SK-N-SH treated with all-trans-retinoic acid at 6 μM for 48 hours (cell line): ENCODE measurements at regions not wholly inside any gene's neighbourhood (a gene's known extent, or its start where the extent isn't known, plus 50 kb on each side); places are given as distances from the start of the nearest gene placed in this dataset.
A peak's percentile ranks its signal among the peaks of the same experiment; 100 is the strongest.

Experiments
- ATAC-seq: fragments of 200-7000 bp; cut with Tn5 transposase; 3 replicates; pipeline ENCODE4 v1.9.1; 2020; ENCODE audit warnings: mild to moderate bottlenecking, moderate library complexity
- ARNTL ChIP-seq: fragments of 450-650 bp; formaldehyde crosslinking; IDR thresholded peaks from 2 replicates; pipeline ENCODE4 v1.5.0; 2020; ENCODE audit warnings: low read depth, mild to moderate bottlenecking, moderate library complexity, borderline replicate concordance
- BACH2 ChIP-seq: fragments of 250-450 bp; sonication (Bioruptor Pico); IDR thresholded peaks from 2 replicates; pipeline ENCODE4 v1.9.0; 2021; ENCODE audit warnings: mild to moderate bottlenecking, borderline replicate concordance
- CSDC2 ChIP-seq: fragments of 250-450 bp; sonication (Bioruptor Pico); IDR thresholded peaks from 2 replicates; pipeline ENCODE4 v1.5.0; 2020; ENCODE audit warnings: mild to moderate bottlenecking, moderate library complexity
- CSRNP3 ChIP-seq: fragments of 250-450 bp; sonication (Bioruptor Pico); IDR thresholded peaks from 2 replicates; pipeline ENCODE4 v1.5.1; 2021; ENCODE audit warnings: mild to moderate bottlenecking, moderate library complexity
- ESRRG ChIP-seq: fragments of 250-450 bp; sonication (Bioruptor Pico); IDR thresholded peaks from 2 replicates; pipeline ENCODE4 v1.6.1; 2021; ENCODE audit warnings: mild to moderate bottlenecking
- GLIS3 ChIP-seq: fragments of 250-450 bp; sonication (Bioruptor Pico); IDR thresholded peaks from 2 replicates; pipeline ENCODE4 v1.5.0; 2020; ENCODE audit warnings: mild to moderate bottlenecking, moderate library complexity
- ISL1 ChIP-seq: fragments of 250-450 bp; sonication (Bioruptor Pico); IDR thresholded peaks from 2 replicates; pipeline ENCODE4 v2.1.2; 2022; ENCODE audit warnings: mild to moderate bottlenecking, moderate library complexity
- OSR1 ChIP-seq: fragments of 250-450 bp; sonication (Bioruptor Pico); IDR thresholded peaks from 2 replicates; pipeline ENCODE4 v1.8.0; 2022; ENCODE audit warnings: moderate library complexity, mild to moderate bottlenecking, inconsistent platforms
- PPARA ChIP-seq: fragments of 250-450 bp; sonication (Bioruptor Pico); IDR thresholded peaks from 2 replicates; pipeline ENCODE4 v1.5.0; 2020; ENCODE audit warnings: mild to moderate bottlenecking, borderline replicate concordance
- RARB ChIP-seq: fragments of 250-450 bp; sonication (Bioruptor Pico); IDR thresholded peaks from 2 replicates; pipeline ENCODE4 v1.8.0; 2021; ENCODE audit warnings: mild to moderate bottlenecking, moderate library complexity
- SNAI2 ChIP-seq: fragments of 250-450 bp; sonication (Bioruptor Pico); IDR thresholded peaks from 2 replicates; pipeline ENCODE4 v1.5.0; 2020; ENCODE audit warnings: mild to moderate bottlenecking, moderate library complexity
- TCF4 ChIP-seq: fragments of 250-450 bp; sonication (Bioruptor Pico); IDR thresholded peaks from 2 replicates; pipeline ENCODE4 v1.8.0; 2021; ENCODE audit warnings: mild to moderate bottlenecking, moderate library complexity, borderline replicate concordance
- TOX ChIP-seq: fragments of 250-450 bp; sonication (Bioruptor Pico); IDR thresholded peaks from 2 replicates; pipeline ENCODE4 v1.8.0; 2021; ENCODE audit warnings: mild to moderate bottlenecking, moderate library complexity, borderline replicate concordance
- TSHZ2 ChIP-seq: fragments of 250-450 bp; sonication (Bioruptor Pico); IDR thresholded peaks from 2 replicates; pipeline ENCODE4 v1.5.0; 2020; ENCODE audit warnings: mild to moderate bottlenecking, moderate library complexity
- ZC3H10 ChIP-seq: fragments of 250-450 bp; sonication (Bioruptor Pico); IDR thresholded peaks from 2 replicates; pipeline ENCODE4 v1.5.1; 2021; ENCODE audit warnings: mild to moderate bottlenecking, moderate library complexity
- ZFP3 ChIP-seq: fragments of 250-450 bp; sonication (Bioruptor Pico); IDR thresholded peaks from 2 replicates; pipeline ENCODE4 v1.5.0; 2020; ENCODE audit warnings: mild to moderate bottlenecking, moderate library complexity
- ZFP30 ChIP-seq: fragments of 450-650 bp; formaldehyde crosslinking; IDR thresholded peaks from 2 replicates; pipeline ENCODE4 v1.5.0; 2022; ENCODE audit warnings: mild to moderate bottlenecking, moderate library complexity
- ZNF565 ChIP-seq: fragments of 450-650 bp; formaldehyde crosslinking; conservative IDR thresholded peaks from 2 replicates; pipeline ENCODE4 v1.5.0; 2020; ENCODE audit warnings: low read depth, mild to moderate bottlenecking, moderate library complexity
- ZNF70 ChIP-seq: fragments of 450-650 bp; formaldehyde crosslinking; IDR thresholded peaks from 2 replicates; pipeline ENCODE4 v1.5.0; 2020; ENCODE audit warnings: mild to moderate bottlenecking, moderate library complexity
- ZNF8 ChIP-seq: fragments of 450-650 bp; formaldehyde crosslinking; IDR thresholded peaks from 2 replicates; pipeline ENCODE4 v1.5.0; 2020; ENCODE audit warnings: mild to moderate bottlenecking, moderate library complexity
- TF ChIP-seq, protein P1 (sequence below): fragments of 250-450 bp; sonication (Bioruptor Pico); IDR thresholded peaks from 2 replicates; pipeline ENCODE4 v1.8.0; 2021; ENCODE audit warnings: low read depth, mild to moderate bottlenecking, moderate library complexity, borderline replicate concordance
- TF ChIP-seq, protein P2 (sequence below): fragments of 250-450 bp; sonication (Bioruptor Pico); IDR thresholded peaks from 2 replicates; pipeline ENCODE4 v1.8.0; 2020; ENCODE audit warnings: mild to moderate bottlenecking, moderate library complexity, borderline replicate concordance

DNA sequence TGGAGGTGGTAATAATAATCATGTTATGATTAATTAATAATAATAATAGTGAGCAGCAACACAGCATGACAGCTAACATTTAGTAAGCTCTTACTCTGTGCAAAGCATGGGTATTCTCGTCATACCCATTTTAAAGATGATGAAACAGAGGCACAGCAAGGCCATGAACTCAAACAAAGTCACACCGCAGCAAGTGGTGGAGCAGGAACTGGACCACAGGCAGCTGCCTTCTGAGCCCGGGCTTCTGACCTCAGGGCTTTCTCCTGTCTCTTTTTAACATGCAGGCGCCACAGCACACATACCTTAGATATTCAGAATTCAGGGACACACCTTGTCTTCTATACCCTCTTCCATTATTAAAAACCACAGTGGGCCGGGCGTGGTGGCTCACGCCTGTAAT, 50.7 kb upstream of the SPATA12 start:
- TF ChIP-seq ZFP3 (CRISPR knock-in tag) (no peak), TCF4 (no peak), RARB (CRISPR knock-in tag) (no peak)
- TF ChIP-seq, protein P1, sequence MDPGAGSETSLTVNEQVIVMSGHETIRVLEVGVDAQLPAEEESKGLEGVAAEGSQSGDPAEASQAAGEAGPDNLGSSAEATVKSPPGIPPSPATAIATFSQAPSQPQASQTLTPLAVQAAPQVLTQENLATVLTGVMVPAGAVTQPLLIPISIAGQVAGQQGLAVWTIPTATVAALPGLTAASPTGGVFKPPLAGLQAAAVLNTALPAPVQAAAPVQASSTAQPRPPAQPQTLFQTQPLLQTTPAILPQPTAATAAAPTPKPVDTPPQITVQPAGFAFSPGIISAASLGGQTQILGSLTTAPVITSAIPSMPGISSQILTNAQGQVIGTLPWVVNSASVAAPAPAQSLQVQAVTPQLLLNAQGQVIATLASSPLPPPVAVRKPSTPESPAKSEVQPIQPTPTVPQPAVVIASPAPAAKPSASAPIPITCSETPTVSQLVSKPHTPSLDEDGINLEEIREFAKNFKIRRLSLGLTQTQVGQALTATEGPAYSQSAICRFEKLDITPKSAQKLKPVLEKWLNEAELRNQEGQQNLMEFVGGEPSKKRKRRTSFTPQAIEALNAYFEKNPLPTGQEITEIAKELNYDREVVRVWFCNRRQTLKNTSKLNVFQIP (CRISPR knock-in tag), result no peak
- no peak for ATAC-seq

- TF ChIP-seq ZNF8 (CRISPR knock-in tag) (peak; percentile 22; the same call in 1 of the 2 replicates), ZFP30 (no peak), TCF4 (0 out of 2 replicates have a peak, but pooled peaks have one; percentile 18)
- peak; percentile 47 for ATAC-seq
Measured at GRCh38 chr3:57009367-57009766, 51.1 kb upstream of the SPATA12 start.

DNA sequence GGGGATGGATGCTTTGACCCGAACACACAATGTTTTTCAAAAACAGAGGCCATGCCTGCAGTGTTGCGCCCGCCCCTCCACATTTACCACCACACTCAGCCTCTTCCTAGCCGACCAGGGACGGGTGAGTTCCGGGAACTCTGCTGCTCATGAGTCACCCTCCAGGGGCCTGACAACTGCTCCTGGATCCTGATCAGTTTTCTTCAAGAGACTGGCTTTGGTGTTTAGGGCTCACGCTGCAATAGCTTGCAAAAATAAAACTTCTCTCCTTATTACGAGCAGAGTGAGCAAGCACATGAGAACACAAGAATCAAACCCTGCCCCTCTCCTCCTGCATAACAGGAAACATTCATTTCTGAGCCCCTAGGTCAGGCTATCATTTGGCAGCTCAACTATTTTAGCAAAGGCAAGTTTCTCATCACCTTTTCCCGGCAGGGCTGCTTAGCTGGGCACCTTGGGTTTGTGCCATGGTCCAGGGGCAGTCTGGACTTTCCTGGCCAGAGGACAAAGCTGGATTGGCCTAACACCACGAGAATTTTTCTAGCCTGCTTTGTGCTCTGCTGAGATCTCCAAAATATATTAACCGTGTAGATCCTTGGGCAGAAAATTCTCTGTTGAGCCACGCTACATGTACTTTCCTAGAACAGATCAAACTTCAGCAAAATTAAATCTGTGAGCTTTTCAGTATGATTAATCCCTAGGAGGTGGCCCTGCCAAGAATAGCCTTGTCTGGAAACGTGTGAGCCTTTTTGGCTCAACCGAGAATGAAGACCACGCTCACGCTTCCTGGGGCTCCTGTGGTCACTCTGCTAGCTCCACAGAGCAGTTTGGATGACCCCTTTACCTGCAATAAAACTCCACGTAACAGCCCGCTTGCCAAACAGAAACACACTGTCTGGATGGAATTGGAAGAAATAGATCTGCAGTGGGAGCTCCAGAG, 52.7 kb upstream of the SPATA12 start:
- ATAC-seq, result peak; percentile 88
- TF ChIP-seq TOX (CRISPR knock-in tag) (no peak), TCF4 (no peak), ISL1 (CRISPR knock-in tag) (no peak), RARB (CRISPR knock-in tag) (no peak), TSHZ2 (CRISPR knock-in tag) (no peak), ARNTL (no peak), ZFP30 (no peak), ZNF565 (CRISPR knock-in tag) (no peak), ZNF8 (CRISPR knock-in tag) (no peak), BACH2 (CRISPR knock-in tag) (no peak), CSRNP3 (no peak), ZNF70 (CRISPR knock-in tag) (no peak), OSR1 (CRISPR knock-in tag) (no peak), SNAI2 (CRISPR knock-in tag) (no peak), GLIS3 (CRISPR knock-in tag) (no peak), ZC3H10 (CRISPR knock-in tag) (no peak), PPARA (CRISPR knock-in tag) (no peak), ESRRG (CRISPR knock-in tag) (no peak)
- TF ChIP-seq, protein P1 (CRISPR knock-in tag), result no peak
- TF ChIP-seq, all 23 proteins: peak for 0

- ATAC-seq, result peak; percentile 8
- TF ChIP-seq GLIS3 (CRISPR knock-in tag), result no peak
- no peak for TF ChIP-seq ZC3H10 (CRISPR knock-in tag)
- no peak for TF ChIP-seq OSR1 (CRISPR knock-in tag)
- TF ChIP-seq ESRRG (CRISPR knock-in tag), result no peak
- no peak for TF ChIP-seq TOX (CRISPR knock-in tag)
- no peak for TF ChIP-seq RARB (CRISPR knock-in tag)
- TF ChIP-seq TCF4, result no peak
- TF ChIP-seq, protein P2, sequence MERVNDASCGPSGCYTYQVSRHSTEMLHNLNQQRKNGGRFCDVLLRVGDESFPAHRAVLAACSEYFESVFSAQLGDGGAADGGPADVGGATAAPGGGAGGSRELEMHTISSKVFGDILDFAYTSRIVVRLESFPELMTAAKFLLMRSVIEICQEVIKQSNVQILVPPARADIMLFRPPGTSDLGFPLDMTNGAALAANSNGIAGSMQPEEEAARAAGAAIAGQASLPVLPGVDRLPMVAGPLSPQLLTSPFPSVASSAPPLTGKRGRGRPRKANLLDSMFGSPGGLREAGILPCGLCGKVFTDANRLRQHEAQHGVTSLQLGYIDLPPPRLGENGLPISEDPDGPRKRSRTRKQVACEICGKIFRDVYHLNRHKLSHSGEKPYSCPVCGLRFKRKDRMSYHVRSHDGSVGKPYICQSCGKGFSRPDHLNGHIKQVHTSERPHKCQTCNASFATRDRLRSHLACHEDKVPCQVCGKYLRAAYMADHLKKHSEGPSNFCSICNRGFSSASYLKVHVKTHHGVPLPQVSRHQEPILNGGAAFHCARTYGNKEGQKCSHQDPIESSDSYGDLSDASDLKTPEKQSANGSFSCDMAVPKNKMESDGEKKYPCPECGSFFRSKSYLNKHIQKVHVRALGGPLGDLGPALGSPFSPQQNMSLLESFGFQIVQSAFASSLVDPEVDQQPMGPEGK (CRISPR knock-in tag), result no peak
- no peak for TF ChIP-seq PPARA (CRISPR knock-in tag)
- no peak for TF ChIP-seq CSDC2 (CRISPR knock-in tag)
- no peak for TF ChIP-seq TSHZ2 (CRISPR knock-in tag)
- TF ChIP-seq ISL1 (CRISPR knock-in tag), result no peak
Measured at GRCh38 chr3:57006949-57007419, 53.5 kb upstream of the SPATA12 start.
